Left renal pelvis (tissue), 4 donors: ENCODE measurements at regions not wholly inside any gene's neighbourhood (a gene's known extent, or its start where the extent isn't known, plus 50 kb on each side); places are given as distances from the start of the nearest gene placed in this dataset.

Source experiments
- DNase-seq, 4 donors: peaks; one replicate each; pipeline ENCODE4 v3.0.0-alpha.2; 2013; ENCODE audit warnings: low read depth in 4 of 4, low spot score in 3 of 4

- no peak for DNase-seq
Observed at GRCh38 chr2:41434991-41435390, 612.8 kb upstream of the PKDCC start.

GRCh38 chr2:41441958-41442357, 605.9 kb upstream of the PKDCC start:
- DNase-seq, result no peak

- DNase-seq, result no peak
Observed at GRCh38 chr2:41445865-41446264, 602.0 kb upstream of the PKDCC start.

GRCh38 chr2:41446266-41446665, 601.6 kb upstream of the PKDCC start:
- no peak for DNase-seq

- no peak for DNase-seq
Observed at GRCh38 chr2:41448221-41448620, 599.6 kb upstream of the PKDCC start.

- no peak for DNase-seq
Observed at GRCh38 chr2:41457026-41457425, 590.8 kb upstream of the PKDCC start.

DNA sequence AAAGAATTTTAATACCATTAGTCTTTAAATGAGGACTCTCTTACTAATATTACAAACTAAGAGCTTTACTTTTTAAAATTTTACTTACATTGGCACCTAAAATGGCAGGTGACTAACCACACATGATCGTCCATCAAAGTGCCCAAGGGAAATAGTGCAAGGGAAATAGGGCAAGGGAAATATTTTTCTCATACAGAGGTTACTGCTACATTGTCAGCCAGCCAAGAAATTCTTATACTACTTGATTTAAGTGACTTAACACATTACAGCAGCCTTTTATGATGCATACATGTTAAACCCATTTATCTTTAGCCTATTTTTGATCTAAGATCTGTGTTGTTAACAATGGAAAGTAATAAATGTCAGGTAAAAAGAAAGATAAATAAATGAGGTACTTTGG, 587.2 kb upstream of the PKDCC start:
- no peak for DNase-seq

DNA sequence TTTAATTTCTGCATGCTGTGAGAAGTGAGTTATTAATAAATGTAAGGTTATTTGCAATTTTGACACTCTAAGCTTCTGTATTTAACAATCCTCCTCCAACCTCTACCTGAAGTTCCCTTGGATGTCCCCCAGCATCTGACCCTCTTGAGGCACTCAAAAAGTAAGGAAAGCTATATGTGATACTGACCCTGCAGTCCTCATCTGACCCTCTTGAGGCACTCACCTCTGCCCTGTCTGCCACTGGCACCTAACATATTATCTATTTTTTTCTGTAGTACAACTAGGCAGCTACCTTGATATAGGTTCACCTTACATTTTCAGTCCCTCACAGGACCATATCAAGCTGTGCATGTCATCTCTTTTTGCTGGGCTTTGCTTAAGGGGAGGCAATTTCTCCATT, 583.4 kb upstream of the PKDCC start:
- DNase-seq, result no peak

DNA sequence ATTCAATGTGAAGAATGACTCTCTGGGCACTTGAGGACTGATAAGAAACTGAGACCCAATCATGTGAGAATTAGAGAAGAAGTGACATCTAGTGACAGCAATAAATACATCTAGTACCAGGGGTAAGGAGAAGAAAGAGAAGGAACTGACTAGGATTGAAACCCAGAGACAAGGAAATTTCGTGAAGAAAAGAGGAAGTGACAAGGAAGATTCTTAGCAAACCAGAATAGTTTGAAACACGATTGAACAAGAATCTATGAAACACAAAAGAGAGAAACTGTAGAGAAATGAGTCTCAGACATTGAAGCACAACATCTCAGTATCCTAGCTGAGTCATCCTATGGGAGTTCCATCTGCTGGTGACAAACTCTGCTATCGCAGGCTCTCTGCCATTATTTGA, 571.9 kb upstream of the PKDCC start:
- no peak for DNase-seq

DNA sequence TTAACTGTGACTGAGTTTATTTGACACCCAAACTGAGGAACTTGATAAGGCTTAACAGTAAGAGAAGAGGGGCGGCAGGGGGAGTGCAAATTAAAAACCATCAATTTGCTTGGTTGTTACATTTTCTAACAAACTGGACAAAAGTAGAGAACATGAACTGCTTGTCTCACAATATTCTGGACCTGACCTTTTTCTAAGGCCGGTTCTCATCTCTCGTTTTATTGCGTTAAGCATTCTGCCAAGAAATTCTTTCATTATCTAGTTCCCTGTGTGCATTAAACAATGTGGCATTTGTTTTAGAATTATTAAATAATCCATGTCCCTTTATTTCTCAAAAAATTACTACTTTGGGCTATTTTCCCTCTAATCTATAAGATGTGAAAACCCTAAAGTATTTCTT, 565.2 kb upstream of the PKDCC start:
- no peak for DNase-seq

DNA sequence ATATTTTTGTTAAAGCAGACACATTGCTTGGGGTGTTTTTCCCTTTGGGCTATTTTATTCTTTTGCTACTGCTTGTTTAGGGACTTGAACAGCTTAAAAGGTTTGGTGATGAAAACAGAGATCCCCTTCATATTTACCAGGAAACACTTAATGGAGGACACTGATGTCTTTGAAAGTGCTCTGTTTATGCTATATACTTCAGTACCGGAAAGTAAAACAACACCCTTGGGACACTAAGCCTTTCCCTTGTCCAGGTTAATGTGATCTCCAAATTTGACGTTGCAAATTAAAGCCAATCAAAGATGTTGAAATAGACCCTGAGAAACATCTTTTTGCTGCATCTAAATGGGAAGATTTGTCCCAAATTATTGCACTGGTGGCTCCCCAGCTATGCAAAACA, 564.6 kb upstream of the PKDCC start:
- DNase-seq, result no peak

DNA sequence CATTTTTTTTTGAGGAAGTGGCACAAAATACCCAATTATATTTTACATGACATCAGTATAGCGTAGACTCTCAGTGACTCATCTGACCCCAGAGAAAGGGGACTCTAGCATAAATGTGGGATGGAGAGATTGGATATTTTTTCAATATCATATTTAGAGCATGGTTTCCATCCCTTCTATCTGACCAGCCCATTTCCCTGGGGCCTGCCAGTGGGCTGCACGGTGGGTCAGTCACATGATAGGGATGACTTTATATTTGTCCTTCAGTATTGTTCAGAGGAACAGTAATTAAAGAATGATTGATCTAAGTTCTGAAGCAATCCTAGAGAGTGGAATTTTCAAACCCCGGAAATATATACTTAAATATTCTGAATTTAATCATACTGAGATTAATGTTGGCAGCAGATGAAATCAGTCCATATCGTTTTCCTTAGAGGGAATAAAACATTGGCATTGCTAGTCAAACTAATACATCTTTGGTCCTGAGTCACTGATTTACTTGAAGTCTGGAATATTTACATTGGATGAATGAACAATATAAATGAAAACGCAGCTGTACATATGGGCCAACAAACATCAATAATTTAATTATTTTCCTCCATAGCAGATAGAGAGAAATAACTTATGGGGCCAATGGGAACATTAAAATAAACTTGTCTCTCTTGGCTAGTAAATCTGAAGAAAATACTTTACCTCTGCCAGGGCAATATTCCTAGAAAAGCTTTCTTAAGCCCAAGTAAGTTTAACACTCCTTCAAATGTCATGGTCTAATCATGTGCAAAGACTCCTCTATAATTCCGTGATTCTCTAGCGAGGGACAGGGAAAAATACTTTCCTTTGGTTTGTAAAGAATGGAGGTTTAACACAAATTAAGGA, 563.6 kb upstream of the PKDCC start:
- no peak for DNase-seq

GRCh38 chr2:41484858-41485234, 563.0 kb upstream of the PKDCC start:
- no peak for DNase-seq

GRCh38 chr2:41486948-41487347, 560.9 kb upstream of the PKDCC start:
- no peak for DNase-seq

DNA sequence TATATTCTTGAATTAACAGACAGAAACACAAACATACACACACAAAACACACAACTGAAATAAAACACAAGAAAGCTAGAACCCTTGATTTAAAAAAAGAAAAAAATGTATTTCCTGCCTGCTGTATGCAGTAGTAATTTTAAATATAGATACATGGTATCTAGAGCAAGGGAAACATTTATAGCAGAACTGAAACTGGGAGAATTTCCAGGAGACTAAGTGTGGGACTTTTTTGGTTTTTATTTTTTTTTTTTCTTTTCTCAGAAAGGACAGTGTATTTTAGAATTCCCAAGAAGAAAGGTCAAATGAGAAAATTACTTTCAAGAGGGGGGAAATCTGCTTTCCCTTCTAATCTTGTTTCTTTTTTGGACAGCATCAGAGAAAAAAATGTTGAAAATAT, 558.9 kb upstream of the PKDCC start:
- DNase-seq, result no peak

GRCh38 chr2:41489638-41490037, 558.2 kb upstream of the PKDCC start:
- DNase-seq, result no peak

- no peak for DNase-seq
Observed at GRCh38 chr2:41495050-41495449, 552.8 kb upstream of the PKDCC start.

DNA sequence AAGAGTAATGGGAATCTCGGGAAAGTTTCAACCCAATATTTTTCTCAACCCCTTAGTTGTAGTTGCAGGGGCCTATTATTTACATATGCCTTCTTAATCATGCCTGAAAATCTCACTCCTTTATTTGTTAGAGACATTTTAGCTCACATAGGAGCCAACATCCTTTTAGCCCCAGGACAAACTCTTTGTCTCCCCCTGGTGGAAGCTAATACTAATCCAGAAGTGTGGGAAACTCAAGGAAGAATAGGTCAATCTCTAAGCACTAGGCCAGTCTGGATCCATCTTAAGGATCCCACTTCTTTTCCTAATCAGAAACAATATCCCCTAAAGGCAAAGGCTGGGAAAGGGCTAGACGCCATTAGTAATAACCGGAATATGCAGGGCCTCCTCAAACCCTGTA, 550.9 kb upstream of the PKDCC start:
- DNase-seq, result no peak

GRCh38 chr2:41498781-41499180, 549.0 kb upstream of the PKDCC start:
- DNase-seq, result no peak

- no peak for DNase-seq
Observed at GRCh38 chr2:41500895-41501294, 546.9 kb upstream of the PKDCC start.

DNA sequence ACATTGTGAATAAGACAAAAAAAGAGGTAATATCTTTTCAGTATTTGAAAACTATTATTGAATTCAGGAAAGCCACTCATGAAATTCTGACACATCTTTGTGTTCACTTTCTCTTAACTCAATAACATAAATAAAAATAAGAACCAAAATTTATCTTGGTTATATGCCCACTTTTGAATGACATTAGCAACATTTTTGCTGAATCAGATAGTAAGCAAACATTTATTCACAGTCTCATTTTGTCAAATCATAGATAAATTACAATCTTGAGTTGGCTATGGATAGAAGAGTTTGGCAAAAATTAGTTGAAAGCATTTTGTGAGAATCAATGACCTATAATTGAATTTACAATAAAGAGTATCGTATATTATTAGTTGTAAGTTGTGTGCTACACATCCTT, 545.1 kb upstream of the PKDCC start:
- DNase-seq, result no peak

DNA sequence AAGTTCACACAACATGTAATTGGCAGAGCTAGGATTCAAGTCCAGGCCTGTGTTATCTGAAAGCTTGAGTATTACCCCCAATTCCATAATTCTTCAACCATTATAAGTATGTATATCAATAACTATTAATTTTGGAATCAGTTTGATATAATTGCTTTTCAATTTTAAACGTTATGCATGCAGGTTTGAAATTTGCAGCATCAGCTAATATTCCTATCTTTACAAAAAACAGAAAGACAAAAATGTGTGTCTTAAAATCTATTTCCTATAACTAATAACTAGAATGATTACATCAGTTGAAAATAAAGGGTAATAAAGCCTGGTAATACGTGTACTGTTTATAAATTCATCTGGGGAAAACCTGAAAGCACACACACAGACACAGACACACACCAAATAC, 543.3 kb upstream of the PKDCC start:
- no peak for DNase-seq

- no peak for DNase-seq
Observed at GRCh38 chr2:41510108-41510507, 537.7 kb upstream of the PKDCC start.
